GM18520 (cell line): ENCODE measurements at regions not wholly inside any gene's neighbourhood (a gene's known extent, or its start where the extent isn't known, plus 50 kb on each side); places are given as distances from the start of the nearest gene placed in this dataset.

Source experiments
- ATAC-seq: cut with Tn5 transposase; IDR thresholded peaks from one replicate; pipeline ENCODE4 v1.9.1; 2021; ENCODE audit not compliant: unreplicated experiment

DNA sequence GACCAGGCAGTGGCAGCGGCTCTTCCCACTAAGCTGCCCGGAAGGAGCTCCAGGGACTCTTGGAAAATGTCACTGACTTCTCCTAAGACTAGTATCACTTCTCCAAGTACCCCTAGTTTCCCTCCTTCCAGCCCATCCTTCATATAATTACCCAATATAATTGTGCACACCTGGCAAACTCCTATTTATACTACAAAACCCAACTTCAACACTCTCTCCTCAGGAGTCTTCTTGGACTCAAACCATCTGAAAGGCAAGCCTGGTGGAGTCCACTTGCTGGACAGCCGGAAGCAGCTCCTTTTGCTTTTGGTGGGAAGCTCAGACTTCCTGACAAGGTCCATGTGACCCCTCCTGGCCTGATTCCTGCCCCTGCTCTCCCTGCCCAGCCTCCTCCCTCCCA, 955.9 kb downstream of the TBC1D22A start:
- no peak for ATAC-seq

- no peak for ATAC-seq
Measured at GRCh38 chr22:47716890-47717615, 954.6 kb downstream of the TBC1D22A start.

DNA sequence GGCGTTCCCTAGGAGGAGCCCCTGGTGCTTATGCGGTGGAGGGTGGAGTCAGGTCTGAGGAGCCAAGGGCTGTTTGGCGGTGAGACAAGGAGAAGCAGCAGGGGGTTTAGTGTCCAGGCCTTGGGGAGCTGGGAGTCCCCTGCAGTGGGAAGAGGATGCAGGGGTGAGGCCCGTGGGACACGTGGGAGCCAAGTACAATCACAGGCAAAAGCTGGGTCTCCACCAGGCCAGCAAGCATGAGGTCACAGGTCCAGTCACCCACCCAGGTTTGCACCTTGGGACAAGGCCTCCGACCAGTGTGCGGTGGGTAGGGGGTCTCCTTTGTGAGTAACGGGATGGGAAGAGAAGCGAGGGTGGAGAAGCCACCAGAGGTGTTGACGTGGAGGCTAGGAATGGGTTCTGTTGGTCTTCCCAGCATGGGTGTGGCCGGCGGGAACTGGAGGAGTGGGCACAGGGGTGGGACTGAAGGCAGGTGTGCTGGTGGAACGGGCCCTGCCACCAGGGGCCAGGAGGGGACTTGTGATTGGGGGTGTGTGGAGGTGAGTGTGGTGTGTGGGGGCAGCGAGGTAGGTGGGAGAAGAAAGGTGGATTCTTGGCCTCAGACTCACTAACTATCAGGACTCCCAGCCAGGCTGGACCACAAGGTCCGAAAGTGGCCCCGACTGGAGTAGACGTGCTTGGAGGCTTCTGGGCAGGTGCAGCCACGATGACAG, 953.6 kb downstream of the TBC1D22A start:
- ATAC-seq: no peak

DNA sequence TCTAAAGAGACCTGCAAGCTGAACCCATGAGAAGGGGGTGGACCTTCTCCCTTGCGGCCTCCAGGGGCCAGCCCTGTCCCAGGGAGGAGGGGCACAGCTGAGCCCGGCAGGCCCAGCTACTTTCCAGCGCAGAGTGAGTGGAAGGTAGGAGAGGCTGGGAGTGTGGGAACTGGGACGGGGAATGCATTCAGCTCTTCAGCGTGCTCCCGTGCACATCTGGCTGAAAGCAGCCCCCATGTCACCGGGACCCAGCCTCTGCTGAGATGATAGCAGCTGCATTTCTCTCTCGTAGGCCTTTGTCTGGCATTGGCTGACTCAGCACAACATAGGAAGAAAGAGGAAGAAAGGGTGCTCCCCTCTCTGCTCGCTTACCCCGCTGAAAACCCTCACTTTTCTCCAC, 951.5 kb downstream of the TBC1D22A start:
- no peak for ATAC-seq

GRCh38 chr22:47710135-47710534, 947.7 kb downstream of the TBC1D22A start:
- no peak for ATAC-seq

DNA sequence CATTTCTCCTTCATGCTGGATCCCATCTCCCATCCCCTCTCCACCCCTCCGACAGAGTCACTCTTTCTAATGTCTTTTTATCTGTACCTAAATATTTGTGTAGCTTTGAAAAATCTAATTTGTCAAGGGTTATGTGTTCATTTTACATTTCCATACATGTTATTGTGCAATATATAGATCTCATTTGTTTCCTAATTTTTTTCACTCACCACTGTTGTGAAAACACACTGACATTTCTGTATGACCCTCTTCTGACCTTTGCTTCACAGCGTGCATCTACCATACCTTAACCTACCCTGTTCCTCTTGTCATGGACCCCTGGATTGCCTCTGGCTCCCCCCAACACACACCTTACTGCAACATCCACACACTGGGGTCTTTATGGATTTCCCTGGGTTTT, 942.9 kb downstream of the TBC1D22A start:
- no peak for ATAC-seq

GRCh38 chr22:47698906-47699305, 936.5 kb downstream of the TBC1D22A start:
- no peak for ATAC-seq

DNA sequence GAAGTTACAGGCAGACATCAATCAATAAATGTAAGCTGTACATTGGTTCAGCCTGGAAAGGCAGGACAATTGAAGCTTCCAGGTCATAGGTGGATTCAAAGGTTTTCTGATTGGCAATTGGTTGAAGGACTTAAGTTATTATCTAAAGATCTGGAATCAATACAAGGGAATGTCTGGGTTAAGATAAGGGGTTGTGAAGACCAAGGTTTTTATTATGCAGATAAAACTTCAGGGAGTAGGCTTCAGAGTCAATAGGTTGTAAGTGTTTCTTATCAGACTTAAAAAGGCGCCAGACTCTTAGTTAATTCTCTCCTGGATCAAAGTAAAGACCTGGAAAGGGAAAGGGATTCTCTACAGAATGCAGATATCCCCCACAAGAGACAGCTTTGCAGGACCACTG, 935.4 kb downstream of the TBC1D22A start:
- no peak for ATAC-seq

DNA sequence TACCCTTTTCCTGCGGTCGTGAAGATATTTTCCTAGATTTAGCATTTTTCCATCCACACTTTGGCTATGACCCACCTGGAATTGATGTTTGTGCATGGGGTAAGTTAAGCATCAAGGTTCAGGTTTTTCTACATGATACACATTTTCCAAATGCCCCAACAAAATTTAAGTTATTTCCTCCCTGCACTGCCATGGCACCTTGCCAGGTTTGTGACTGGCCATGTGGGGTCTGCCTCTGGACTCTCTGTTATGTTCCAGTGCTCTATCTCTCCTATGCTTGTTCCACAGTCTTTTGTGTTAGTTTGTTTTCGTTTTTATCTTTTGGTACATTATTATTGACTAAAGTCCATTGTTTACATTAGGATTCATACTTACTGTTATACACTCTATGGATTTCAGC, 934.3 kb downstream of the TBC1D22A start:
- no peak for ATAC-seq

DNA sequence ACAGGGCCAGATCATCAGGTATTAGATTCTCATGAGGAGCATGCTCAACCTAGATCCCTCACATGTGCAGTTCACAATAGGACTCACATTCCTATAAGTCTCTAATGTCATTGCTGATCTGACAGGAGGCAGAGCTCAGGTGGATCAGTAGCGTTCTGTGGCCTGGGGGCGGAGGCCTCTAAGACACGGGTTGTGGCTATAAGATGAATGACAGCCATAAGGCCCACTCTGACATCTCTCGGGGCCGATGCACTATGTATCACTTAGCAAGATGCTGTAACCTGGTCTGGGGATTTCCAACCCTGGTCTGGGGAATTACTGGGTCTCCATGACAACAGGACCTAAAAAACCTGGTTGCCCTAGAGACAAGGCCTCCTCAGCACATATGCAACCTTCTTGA, 932.7 kb downstream of the TBC1D22A start:
- ATAC-seq: no peak

DNA sequence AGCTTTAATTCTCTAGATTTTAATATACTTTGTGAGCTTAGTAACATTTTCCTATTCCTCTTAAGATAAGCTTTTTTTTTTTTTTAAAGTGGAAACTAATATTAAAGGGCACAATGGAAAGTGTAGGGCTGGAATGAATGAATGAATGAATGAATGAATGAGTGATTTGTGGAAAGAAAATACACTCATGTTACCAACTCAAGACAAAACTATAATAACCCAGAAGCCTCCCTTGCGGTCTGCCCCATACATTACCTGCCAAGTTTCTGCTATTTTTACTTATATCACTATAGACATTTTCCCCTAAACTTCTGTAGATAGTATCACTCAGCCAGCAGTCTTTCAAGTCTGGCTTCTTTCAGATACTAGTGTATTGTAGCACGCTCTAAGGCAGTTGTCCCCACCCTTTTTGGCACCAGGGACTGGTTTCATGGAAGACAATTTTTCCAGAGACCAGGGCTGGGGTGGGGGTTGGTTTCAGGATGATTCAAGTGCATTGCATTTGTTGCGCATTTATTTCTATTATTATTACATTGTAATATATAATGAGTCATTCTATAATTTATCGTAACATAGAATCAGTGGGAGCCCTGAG, 932.2 kb downstream of the TBC1D22A start:
- no peak for ATAC-seq

DNA sequence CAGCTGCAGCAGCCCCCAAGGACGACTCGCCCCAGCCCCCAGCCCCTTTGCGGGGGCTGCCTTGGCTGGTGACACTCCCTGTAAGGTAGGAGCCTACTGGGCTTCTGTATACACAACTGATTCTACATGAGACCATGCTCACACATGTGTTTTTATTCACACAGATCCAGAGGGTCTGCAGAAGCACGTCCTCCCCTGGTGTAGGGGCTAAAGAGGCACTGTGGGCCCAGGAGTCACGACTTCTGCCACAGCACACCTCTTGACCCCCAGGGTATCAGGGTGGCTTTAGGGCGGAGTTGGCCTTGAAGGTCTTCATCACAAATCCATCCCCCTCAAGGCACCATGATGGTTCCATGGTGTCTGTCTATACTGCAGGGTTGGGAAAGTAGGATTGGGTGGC, 931.2 kb downstream of the TBC1D22A start:
- ATAC-seq: no peak

DNA sequence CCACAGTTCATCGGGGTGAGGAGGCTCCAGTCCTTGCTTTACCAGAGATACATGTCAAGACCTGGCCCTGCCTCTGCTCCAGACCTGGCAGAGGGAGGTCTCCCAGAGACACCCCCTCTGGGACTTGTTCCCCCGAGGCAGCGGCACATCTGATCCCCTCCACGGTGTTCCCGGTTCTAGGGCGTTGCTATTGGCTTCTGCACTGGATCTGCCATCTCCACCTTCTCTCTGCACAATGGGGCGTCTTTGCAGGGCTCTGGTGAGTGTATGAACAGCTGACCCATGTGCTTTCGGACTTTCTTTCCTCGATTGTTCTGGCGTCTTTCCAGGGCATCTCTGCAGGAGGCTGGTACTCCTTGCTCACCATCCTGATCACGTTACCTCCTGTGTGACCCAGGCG, 930.4 kb downstream of the TBC1D22A start:
- ATAC-seq: no peak

DNA sequence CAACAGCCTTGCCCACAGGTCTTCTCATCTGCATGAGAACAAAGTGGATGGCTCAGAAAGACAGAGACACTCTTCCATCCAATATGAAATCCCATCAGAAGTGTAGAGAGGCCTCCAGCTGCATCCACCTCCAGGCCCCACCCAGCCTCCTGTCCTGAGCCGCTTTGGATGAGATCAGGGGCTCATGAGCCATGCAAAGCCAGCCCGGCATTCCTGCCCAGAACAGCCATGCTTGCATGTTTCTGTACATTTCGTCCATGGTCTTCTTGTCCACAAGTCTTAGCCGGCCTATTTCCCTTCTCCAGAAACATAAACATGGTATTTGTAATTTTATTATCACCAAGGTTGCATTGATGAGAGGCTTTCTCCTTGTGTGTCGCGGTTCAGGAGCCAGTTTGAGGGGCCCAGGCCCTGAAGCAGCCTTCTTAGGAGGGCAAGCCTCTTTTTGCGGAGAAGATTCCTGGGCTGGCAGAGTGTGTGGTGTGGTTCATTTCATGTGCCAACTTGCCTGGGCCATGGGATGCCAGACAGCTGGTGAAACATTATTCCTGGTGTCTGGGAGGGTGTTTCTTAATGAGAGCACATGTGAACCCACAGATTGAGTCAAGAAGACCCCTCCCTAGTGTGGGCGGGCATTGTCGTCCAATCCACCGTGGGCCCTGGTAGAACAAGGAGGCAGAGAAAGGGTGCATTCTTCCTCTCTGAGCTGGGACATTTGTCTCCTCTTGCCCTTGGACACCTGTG, 928.9 kb downstream of the TBC1D22A start:
- ATAC-seq: no peak

DNA sequence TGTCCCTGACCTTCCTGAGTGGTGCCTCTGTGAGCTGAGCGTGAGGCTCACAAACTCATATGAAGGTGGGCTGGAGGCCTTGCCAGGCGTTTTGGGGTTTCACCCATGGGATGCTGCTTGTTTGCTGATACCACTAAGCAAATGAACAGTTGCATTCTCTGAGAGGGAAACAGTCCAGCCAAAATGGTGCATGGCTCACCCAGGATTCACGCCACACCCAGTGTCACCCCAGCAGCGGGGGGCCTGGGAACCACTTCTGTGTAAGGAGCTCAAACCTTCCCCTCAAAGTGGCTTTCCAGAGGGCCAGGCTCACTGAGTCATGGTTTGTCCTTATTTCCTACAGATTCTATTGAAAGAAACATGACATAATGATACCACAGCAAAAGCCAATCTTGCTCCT, 928.1 kb downstream of the TBC1D22A start:
- ATAC-seq: no peak

GRCh38 chr22:47690166-47690565, 927.7 kb downstream of the TBC1D22A start:
- ATAC-seq: no peak

DNA sequence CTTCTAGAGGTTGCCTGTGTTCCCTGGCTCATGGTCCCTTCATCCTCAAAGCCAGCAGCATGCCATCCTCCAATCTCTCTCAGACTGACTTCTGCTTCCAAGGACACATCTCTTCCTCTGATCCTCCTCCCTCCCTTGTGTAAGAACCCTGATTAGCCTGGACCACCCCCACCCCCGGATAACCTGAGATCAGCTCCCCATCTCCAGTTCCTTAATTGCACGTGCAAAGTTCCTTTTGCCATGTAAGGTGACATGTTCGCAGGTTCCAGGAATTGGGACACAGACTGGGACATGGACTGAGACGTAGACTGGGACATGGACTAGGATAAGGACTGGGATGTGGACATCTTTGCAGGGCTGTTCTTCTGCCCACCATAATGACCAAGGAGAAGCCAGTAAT, 925.3 kb downstream of the TBC1D22A start:
- ATAC-seq: no peak

- ATAC-seq: no peak
Measured at GRCh38 chr22:47687346-47687655, 924.9 kb downstream of the TBC1D22A start.

DNA sequence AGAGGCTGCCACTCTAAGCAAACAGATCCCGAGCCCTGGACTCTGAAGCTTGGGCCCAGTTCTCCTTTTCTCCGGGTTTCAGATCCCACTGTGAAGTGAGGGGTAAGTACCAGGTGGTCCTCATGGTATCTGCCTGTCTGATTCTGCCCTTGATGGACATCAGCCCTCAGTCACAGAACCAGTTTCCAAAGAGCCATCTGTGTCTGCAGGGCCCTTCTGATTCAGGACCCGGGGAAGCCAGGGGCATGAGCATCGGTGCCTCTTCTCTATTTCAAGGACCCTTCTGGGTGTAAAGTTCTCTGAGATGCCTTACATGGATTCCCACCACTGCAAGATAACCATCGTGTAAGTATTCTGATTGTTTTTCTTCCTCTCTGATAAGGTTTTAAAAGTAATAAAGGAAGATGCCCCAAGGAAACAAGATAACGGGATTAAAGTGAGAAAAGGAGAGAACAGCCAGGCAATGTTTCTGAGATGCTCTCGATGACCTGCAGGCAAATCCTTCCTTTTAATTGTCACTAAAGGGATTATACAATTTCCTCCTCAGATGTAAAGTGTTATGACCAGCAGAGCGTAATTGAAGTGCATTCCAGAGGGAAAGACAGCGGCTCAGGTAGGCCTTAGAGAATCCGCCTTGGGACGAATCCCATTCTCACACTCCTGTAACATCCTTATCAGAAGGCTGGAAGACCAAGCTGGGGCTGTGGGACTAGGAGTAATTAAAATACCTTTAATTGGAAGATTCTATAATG, 924.3 kb downstream of the TBC1D22A start:
- no peak for ATAC-seq

DNA sequence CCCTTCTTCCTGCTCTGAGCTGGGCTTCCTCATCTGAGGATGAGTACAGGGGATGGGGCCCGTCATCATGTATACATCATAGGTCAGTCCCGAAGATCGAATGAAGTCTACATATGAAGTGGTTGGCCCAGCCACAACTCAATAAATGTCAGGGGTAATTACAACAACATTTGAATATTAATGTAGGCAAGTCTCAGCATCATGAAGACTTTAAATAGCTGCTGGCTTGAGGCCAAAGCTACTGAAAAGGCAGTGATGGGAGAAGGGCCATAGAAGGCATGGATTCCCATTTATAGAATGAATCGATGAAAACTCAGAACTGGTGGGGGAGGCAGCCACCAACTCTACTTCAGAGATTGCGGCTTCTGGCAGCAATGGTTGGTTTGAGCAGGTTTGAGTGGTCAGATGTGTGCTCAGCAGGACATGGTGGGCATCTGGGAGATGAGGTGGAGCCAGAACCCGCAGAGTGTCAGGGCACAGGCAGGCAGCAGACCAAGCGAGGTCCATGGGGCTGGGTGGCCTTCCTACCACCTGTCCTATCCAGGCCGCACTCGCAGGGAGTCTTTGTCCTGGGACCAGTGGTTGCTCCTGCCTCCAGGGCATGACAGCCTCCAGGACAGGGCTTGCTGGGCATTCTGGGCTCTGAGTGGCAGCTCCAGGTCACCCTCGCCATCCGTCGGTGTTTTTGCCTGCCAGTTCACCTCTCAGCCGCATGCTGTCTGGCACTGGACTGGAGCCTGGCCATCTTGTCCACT, 919.1 kb downstream of the TBC1D22A start:
- no peak for ATAC-seq
